EL (cell line): ENCODE measurements at regions not wholly inside any gene's neighbourhood (a gene's known extent, or its start where the extent isn't known, plus 50 kb on each side); places are given as distances from the start of the nearest gene placed in this dataset.

Experiments used
- DNase-seq: peaks from one replicate; pipeline ENCODE4 v3.0.0-alpha.2; 2016

DNA sequence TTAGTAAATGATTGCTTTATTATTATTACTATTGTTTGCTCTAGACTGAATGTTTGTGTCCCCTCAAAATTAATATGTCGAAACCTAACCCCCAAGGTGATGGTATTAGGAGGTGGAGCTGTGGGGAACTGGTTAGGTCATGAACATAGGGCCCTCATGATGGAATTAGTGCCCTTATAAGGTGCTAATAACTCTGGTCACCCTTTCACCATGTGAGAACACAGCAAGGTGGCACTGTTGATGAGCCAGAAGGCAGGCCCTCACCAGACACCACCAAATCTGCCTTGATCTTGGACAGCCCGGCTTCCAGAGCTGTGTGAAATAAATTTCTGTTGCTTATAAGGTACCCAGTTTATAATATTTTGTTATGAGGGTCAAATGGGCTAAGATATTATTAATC lies 95.8 kb downstream of the BDNF start:
- DNase-seq: no peak

GRCh38 chr11:27603376-27603990 lies 96.8 kb downstream of the BDNF start:
- no peak for DNase-seq

DNA sequence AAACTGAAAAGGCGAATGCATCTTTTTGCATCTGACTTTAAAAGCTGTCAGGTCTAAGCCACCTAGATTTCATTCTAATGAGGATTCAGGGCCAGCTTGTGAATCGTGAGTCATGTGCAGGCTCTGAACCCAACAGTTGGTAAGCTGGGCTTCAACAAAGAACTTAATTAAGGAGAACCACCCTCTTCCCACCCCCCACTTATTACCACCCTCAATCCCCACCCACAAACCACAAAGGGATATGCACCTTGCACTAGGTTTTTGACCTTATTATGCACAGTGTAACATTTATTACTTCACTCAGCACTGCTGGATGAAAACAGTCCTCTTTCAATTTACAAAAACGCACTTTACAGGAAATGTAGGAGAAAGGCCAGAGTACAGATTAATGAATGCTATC lies 94.1 kb upstream of the LIN7C start:
- no peak for DNase-seq

DNA sequence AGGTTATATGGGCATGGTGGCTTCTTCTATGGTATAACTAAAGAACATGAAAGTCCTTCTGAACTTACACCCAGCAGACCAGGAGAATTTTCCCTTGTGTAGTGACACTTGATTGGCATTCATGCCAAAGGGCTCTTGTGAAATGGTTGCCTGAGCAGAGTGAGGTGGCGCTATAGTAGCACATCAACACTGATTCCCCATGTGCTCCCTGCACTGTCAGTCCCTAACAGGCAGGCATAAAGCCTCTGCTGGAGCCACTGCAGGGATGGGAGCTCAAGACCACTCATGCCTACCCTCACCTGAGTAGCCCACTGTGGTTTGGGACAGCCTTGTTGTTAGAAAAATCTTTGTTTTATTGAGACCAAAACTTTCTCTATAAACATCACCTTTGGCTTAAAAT lies 92.6 kb upstream of the LIN7C start:
- no peak for DNase-seq

DNA sequence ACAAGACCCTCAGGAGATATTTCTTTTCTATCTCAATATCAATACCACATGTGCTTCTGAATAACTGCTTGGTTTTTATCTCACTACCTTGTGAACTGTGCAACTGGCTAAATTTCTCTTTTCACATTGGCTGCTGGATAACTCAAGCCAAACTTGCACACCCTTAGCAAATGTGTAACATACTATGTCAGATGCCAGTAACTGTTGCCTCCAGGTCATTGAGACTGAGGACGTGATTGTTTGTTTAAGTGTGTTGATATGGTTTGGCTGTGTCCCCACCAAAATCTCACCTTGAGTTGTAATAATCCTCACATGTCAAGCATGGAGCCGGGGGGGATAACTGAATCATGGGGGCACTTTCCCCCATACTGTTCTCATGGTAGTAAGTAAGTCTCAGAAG lies 90.2 kb upstream of the LIN7C start:
- DNase-seq: no peak

DNA sequence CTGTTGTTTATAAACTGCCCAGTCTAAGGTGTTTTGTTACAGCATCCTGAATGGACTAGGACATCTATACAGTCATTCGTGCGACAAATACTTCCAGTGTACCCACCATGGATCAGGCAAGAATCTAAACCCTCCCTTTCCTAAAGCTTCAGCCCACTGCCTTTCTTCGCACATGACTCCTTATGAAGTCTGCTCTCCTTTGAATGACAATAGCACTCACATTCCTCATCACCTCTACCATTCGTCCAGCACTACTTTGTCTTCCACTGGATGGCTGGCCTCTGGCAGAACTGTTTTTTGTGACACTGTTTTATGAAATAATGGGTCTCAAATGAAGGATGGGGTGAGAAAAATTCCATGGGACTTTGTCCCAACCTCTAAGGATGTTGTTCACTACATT lies 89.8 kb upstream of the LIN7C start:
- DNase-seq: no peak

DNA sequence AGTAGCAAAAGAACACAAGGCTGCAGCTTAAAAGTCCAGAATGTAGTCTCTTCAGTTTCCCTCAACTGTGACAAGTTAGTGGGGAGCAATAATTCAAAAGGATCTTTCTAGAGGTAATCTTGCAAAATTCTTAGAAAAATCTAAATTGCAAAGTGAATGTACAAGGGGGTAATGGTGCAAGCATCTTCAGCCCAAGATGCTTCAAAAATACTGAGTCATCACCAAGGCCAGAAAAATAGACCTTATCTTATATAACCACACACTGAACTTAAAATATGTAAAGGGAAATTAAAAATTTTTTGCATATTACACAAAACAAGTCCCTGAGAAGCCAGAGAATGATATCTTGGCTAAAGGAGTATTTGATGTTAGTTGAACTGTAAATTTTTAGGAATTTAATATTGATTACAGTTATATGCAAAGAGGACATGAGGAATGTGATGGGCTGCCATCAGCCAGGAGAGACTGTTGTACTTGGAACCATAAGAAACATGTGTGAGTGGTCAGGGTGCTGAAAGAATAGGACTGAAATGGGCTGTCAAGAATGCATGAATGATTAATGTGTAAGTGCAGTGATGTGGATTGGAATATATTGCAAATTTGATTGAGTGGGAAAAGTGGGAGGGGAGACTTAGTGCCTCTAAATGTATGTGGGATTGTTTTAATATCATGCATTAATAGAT lies 85.7 kb upstream of the LIN7C start:
- no peak for DNase-seq

GRCh38 chr11:27582621-27583020 lies 76.1 kb upstream of the LIN7C start:
- no peak for DNase-seq

DNA sequence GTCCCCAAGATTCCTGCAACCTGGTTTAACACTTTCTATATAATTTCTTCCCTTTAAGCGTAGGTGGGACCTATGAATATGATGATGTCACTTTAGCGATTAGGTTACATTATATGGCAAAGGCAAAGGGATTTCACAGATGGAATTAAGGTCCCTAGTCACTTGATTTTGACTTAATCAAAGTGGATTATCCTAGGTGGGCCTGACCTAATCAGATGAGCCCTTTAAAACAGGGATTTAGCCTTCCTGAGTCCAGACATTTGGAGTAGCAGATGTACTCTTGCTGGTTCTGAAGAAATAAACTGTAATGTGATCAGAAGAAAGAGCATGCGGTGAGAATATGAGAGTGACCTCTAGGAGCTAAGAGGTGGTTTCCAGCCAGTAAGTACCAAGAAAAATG lies 67.8 kb upstream of the LIN7C start:
- no peak for DNase-seq

DNA sequence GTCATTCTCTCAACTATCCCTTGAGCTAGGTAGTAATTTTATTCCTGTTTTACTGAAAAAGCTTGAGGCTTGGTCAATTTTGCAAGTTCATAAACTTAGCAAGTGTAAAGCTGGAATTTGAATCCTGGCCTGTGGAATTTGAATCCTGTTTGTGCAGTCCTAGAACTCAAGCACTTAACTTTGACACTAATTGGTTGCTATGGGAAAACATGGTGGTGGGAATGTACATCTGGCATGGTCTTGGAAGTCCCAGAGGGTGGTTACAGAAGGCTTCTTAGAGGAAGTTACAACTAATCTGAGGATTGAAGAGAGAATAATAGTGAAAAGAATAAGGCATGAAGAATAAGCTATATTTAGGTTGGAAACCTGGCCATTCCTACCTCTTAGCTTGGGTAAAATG lies 66.5 kb upstream of the LIN7C start:
- no peak for DNase-seq

DNA sequence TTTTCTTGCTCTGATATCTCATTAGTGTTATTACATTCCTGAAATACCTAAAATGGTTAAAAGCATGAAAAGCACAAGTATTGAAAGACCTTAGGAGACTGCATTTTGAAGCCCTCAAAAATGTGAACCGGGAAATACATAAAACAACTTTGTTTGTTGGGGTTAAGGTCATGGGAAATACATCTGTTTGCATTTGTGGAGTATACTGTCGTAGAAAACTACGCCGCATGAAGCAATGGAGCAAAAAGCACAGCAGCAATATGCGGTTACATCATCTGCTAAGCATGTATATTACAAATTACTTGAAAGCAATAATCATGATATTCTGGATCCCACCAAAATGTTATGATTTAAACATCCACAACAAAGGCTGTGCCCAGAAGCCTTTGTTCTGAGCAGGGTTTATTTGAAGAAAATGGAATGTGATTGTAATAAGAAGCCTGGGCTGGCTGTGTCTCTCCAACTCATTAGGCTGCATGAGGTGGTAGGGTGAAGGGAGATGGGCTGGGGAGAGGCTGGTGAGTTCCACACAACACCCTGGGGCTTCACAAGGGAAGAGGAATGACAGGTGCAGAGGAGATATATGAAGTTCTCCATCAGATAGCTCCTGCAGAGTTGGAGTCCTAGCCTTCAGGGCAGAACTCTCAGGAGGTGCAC lies 64.7 kb upstream of the LIN7C start:
- DNase-seq: peak; percentile 86

- DNase-seq: no peak
Measured at GRCh38 chr11:27570542-27570941, 64.0 kb upstream of the LIN7C start.

- no peak for DNase-seq
Measured at GRCh38 chr11:27563641-27564040, 57.1 kb upstream of the LIN7C start.

GRCh38 chr11:27563201-27563600 lies 56.6 kb upstream of the LIN7C start:
- DNase-seq: peak; percentile 70

DNA sequence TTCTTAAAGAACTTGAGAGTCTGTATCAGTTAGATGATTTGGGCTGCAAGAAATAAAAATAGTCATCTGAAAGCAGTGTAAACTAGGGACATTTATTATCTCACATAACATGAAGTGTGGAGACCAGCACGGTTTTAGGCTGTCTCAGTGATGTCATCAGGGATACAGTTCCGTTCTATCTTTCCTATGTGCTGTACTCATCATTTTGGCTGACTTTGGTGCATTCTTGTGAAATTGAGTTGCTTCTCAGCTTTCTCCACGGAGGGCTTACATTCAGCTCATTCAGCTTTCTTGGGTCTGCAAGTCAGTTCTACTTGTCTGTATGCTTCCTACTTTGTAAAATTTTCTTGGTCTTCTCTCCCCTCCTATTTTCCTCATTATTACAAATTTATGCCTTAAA lies 51.8 kb upstream of the LIN7C start:
- DNase-seq: no peak

GRCh38 chr11:27557226-27557625 lies 50.7 kb upstream of the LIN7C start:
- DNase-seq: no peak
